HG03565 (cell line): ENCODE measurements at regions not wholly inside any gene's neighbourhood (a gene's known extent, or its start where the extent isn't known, plus 50 kb on each side); places are given as distances from the start of the nearest gene placed in this dataset.
"Not testable (repeated sequence)": the region's sequence is repeated elsewhere in the genome, so short reads cannot be mapped to it uniquely, and the experiment has no call there.

Source experiments
- ATAC-seq: cut with Tn5 transposase; IDR thresholded peaks from one replicate; pipeline ENCODE4 v1.9.1; 2021; ENCODE audit warnings: mild to moderate bottlenecking, moderate library complexity; ENCODE audit not compliant: unreplicated experiment

GRCh38 chr2:41234093-41234492 lies 782.2 kb upstream of the SLC8A1 start:
- no peak for ATAC-seq

GRCh38 chr2:41241325-41242000 lies 789.6 kb upstream of the SLC8A1 start:
- no peak for ATAC-seq

- no peak for ATAC-seq
Measured at GRCh38 chr2:41242001-41242331, 790.1 kb upstream of the SLC8A1 start.

- ATAC-seq = no peak
Measured at GRCh38 chr2:41267929-41268659, 779.7 kb upstream of the PKDCC start.

- ATAC-seq = no peak
Measured at GRCh38 chr2:41283079-41283775, 764.6 kb upstream of the PKDCC start.

- ATAC-seq = no peak
Measured at GRCh38 chr2:41293491-41293890, 754.3 kb upstream of the PKDCC start.

GRCh38 chr2:41294331-41294730 lies 753.5 kb upstream of the PKDCC start:
- no peak for ATAC-seq

GRCh38 chr2:41313082-41313481 lies 734.7 kb upstream of the PKDCC start:
- ATAC-seq = no peak

- ATAC-seq = no peak
Measured at GRCh38 chr2:41314511-41315070, 733.2 kb upstream of the PKDCC start.

- ATAC-seq = no peak
Measured at GRCh38 chr2:41319437-41319836, 728.4 kb upstream of the PKDCC start.

- no peak for ATAC-seq
Measured at GRCh38 chr2:41320491-41320890, 727.3 kb upstream of the PKDCC start.

- ATAC-seq = no peak
Measured at GRCh38 chr2:41321351-41321750, 726.5 kb upstream of the PKDCC start.

GRCh38 chr2:41326851-41327250 lies 721.0 kb upstream of the PKDCC start:
- ATAC-seq = no peak

GRCh38 chr2:41329040-41329439 lies 718.8 kb upstream of the PKDCC start:
- ATAC-seq = no peak

GRCh38 chr2:41334159-41334558 lies 713.7 kb upstream of the PKDCC start:
- no peak for ATAC-seq

GRCh38 chr2:41335573-41335972 lies 712.2 kb upstream of the PKDCC start:
- ATAC-seq = not testable (repeated sequence)

GRCh38 chr2:41337956-41338355 lies 709.9 kb upstream of the PKDCC start:
- no peak for ATAC-seq

- ATAC-seq = no peak
Measured at GRCh38 chr2:41344529-41344928, 703.3 kb upstream of the PKDCC start.

GRCh38 chr2:41353060-41353459 lies 694.8 kb upstream of the PKDCC start:
- ATAC-seq = no peak

GRCh38 chr2:41355794-41356193 lies 692.0 kb upstream of the PKDCC start:
- ATAC-seq = no peak

GRCh38 chr2:41364842-41365241 lies 683.0 kb upstream of the PKDCC start:
- no peak for ATAC-seq

- ATAC-seq = no peak
Measured at GRCh38 chr2:41375901-41376300, 671.9 kb upstream of the PKDCC start.
